GM18517 (cell line): ENCODE measurements at regions not wholly inside any gene's neighbourhood (a gene's known extent, or its start where the extent isn't known, plus 50 kb on each side); places are given as distances from the start of the nearest gene placed in this dataset.

Experiments used
- ATAC-seq: cut with Tn5 transposase; IDR thresholded peaks from one replicate; pipeline ENCODE4 v1.9.1; 2021; ENCODE audit warnings: mild to moderate bottlenecking, moderate library complexity; ENCODE audit not compliant: unreplicated experiment

DNA sequence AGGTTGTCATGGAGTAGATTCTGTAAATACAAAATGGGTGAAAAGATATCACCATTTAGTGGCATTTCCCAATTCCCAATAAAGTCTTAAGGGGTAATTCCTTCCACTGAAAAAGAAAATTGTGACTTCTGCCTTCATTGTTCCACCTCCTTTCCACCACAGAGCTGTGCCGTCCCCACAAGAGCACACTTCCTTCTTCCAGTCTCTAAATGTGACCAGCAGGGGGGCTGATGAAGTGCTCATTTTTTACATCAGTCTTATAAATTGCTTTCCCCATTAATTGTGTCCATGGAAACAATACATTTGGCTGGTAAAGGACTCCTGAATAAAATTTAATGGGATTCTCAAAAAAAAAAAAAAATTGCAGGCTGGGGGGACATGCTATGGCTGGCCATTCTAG is 260.8 kb upstream of the PSMD7 start:
- ATAC-seq: no peak

- ATAC-seq: no peak
These were observed 261.8 kb upstream of the PSMD7 start for GRCh38 chr16:74034862-74035261.

GRCh38 chr16:74034200-74034599 is 262.4 kb upstream of the PSMD7 start:
- ATAC-seq: no peak

GRCh38 chr16:74033441-74033995 is 263.1 kb upstream of the PSMD7 start:
- ATAC-seq: no peak

- no peak for ATAC-seq
These were observed 265.1 kb upstream of the PSMD7 start for GRCh38 chr16:74031551-74031950.

- ATAC-seq: no peak
These were observed 266.5 kb upstream of the PSMD7 start for GRCh38 chr16:74030000-74030706.

- ATAC-seq: no peak
These were observed 267.4 kb upstream of the PSMD7 start for GRCh38 chr16:74029115-74029792.

DNA sequence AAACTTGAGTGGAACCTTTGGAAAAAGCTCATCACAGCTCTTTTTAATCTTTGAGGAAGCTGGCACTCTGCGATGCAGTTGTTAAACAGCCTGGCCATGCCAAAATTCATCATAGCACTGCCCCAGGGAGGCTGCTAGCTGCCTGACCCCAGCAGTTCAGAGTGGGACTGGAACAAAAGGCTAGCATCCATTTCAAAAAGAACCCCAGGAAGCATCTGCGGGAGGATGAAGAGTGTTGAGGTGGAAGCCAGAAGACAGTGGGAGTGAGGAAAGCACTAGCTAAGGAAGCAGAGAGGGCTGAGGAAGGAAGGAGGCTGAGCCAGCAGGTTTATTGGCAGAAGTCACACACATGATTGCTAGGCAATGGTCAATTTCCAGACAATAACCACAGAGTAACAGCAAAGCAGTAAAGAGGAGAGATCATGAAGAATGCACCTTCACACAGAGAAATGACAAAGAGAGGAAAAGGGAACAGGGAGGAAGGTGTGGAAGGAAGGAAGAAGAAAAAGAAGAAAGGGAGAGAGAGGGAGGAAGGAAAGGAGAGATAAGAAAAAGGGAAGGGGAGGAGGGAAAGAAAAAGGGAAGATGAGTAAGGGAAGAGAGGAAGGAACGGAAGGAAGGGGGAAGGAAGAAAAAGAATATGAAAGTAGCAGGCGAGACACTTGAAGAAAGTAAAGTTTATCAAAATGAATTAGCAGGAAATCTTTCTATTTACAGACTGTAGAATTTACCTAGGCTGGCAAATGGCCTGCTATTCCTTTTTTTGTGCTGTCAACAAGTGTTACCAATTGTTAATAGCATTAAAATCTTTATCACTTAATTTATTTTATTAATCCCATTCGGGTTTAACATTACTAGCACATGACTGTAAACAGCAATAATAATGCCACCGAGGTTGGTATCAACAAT is 270.0 kb upstream of the PSMD7 start:
- ATAC-seq: no peak

- no peak for ATAC-seq
These were observed 271.7 kb upstream of the PSMD7 start for GRCh38 chr16:74024953-74025352.

- no peak for ATAC-seq
These were observed 276.4 kb upstream of the PSMD7 start for GRCh38 chr16:74020095-74020670.

GRCh38 chr16:74019612-74020011 is 277.0 kb upstream of the PSMD7 start:
- ATAC-seq: no peak

DNA sequence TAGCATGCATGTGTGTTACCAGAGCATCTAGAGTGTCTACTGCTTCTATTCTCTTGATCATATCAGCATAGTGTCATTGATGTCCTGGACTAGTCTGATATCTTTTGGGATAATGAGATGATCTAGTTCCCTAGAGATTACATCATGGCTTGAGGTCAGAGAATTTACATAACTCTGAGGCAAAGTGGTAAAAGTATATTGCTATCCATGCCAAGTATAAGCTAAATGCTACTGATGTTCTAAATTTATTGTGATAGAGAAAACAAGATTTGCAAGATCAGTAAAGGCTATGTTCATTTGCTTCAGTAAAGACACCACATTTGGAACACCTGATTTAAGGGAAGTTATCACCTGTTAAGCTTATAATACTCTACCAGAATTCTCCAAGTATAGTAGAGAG is 280.7 kb upstream of the PSMD7 start:
- no peak for ATAC-seq

DNA sequence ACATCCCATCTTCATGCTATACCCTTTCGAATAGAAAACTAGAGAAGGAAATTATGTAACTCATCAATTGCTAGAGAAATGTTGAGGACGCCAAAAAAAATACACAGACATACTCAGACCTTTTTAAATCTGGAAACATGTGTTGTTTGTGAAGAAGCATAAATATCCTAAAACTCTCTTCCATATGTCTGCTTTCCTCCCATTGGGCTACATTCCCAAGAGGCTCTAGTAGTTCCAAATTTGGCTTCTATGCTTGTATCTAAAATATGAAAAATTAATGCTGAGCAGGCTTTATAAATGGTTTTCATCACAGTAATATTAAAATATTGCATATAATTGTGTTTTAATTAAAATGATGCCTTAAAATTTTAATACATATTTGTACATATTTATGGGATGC is 297.9 kb upstream of the PSMD7 start:
- no peak for ATAC-seq

GRCh38 chr16:73997971-73998370 is 298.6 kb upstream of the PSMD7 start:
- ATAC-seq: no peak

DNA sequence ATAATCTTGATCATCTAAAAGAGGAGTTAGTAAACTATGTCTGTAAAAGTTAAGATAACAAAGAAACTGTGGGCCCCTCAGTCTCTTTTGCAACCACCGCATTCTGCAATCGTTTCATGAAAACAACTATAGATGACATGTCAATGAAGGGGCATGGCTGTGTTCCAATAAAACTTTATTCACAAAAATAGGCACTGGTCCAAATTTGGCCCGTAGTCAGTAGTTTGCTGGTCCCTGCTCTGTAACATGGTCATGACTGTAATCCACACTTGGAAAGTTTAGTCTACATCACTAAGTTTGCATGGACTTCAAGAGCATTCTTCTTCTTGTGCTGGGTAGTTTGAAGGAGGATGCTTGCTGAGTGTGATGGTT is 299.3 kb upstream of the PSMD7 start:
- no peak for ATAC-seq

DNA sequence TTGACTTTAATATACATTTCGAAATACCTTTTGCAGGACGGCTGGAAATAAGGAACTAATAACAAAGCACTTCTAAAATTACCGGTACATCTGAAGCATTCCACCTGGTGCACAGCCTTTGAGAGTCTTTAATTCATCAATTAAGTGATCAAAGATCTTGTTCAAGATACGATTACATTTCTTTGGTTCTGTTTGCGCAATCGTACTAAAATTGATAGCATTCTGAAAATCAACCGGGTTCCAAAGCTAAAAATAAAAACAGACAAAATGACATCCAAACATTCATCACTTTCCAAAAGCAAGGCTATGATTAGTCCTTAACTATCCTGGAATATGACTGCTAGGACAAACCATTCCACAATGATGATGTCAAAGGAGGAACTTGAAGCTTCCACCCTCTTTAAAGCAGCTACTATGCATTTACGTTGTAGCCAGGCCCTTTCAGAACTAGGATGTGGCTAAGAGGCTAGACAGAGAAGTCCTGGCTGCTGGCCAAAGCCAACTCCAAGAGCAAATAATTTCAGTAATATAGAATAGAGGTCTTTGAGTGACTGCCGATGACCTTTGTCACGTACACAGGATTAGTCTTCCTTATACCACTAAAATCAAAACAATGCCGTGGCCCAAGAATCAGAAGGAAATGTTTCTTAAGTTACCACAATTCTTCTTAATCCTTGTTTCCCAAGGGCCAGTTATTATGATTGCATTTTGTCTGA is 299.8 kb upstream of the PSMD7 start:
- ATAC-seq: no peak

GRCh38 chr16:73993878-73994277 is 302.7 kb upstream of the PSMD7 start:
- ATAC-seq: no peak

DNA sequence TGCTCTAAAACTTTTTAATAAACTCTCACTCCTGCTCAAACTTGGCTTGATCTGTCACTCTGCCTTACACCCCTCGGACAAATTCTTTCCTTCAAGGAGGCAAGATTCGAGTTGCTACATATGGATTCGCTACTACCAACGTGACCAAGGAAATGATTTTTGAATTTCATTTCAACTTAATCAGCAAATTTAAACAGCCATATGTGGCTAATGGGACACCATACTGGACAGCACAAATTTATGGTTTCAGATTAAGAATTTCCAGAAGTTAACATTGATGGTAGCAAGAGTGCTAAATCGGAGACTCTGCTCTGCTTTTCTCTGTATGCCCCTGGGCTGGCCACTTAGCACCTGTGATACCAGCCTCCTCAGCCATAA is 318.2 kb upstream of the PSMD7 start:
- ATAC-seq: no peak

- ATAC-seq: no peak
These were observed 320.0 kb upstream of the PSMD7 start for GRCh38 chr16:73976644-73977043.

GRCh38 chr16:73973174-73973573 is 323.4 kb upstream of the PSMD7 start:
- ATAC-seq: no peak

- no peak for ATAC-seq
These were observed 329.8 kb upstream of the PSMD7 start for GRCh38 chr16:73966851-73967250.
